Neural crest cell (in vitro differentiated cells): ENCODE measurements at regions not wholly inside any gene's neighbourhood (a gene's known extent, or its start where the extent isn't known, plus 50 kb on each side); places are given as distances from the start of the nearest gene placed in this dataset.
"Not testable (repeated sequence)": the region's sequence is repeated elsewhere in the genome, so short reads cannot be mapped to it uniquely, and the experiment has no call there.

ENCODE experiments used
- DNase-seq: peaks from one replicate; pipeline ENCODE4 v3.0.0; 2021; ENCODE audit warnings: low read depth, mixed read lengths, low spot score
- H3K27ac Mint-ChIP-seq: one replicate; pipeline ENCODE4 v1.8.0; 2021; ENCODE audit warnings: mild to moderate bottlenecking, mixed read lengths; ENCODE audit not compliant: unreplicated experiment
- H3K27me3 Mint-ChIP-seq: 2 replicates; pipeline ENCODE4 v1.8.0; 2021; ENCODE audit warnings: low read depth, mild to moderate bottlenecking, mixed read lengths
- H3K36me3 Mint-ChIP-seq: 2 replicates; pipeline ENCODE4 v1.8.0; 2021; ENCODE audit warnings: low read depth, mild to moderate bottlenecking, mixed read lengths
- H3K4me1 Mint-ChIP-seq: 2 replicates; pipeline ENCODE4 v1.8.0; 2021; ENCODE audit warnings: mixed read lengths
- H3K4me3 Mint-ChIP-seq: one replicate; pipeline ENCODE4 v1.8.0; 2021; ENCODE audit warnings: mild to moderate bottlenecking, mixed read lengths
- H3K9me3 Mint-ChIP-seq: 2 replicates; pipeline ENCODE4 v1.8.0; 2021; ENCODE audit warnings: mixed read lengths
- TF ChIP-seq, protein P1 (sequence below): fragments of 200-600 bp; sonication (generic); conservative IDR thresholded peaks from 2 replicates; pipeline ENCODE4 v1.5.0; 2021; ENCODE audit warnings: antibody characterized with exemption, mild to moderate bottlenecking

DNA sequence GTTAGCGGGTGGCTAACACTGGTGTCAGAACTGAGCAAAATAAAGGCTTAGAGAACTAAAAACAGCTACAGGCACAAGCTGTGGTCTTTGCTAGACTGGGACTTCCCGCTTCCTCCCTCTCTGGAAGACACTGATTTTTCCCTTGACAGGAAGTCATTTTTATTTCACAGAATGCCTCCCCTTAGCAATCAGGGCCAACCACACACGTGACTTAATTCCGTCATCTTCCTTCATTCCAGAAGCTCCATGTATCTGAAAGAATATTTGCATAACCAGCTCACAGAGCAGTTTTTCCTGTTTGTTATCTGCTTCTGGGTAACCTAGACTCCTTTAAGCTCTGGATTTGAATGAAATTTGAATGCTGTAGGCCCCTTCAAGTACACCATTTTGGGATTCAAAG is 327.5 kb upstream of the FRG1 start:
- H3K27me3 Mint-ChIP-seq: no peaks in the 10 kb centered on the region
- H3K4me1 Mint-ChIP-seq: peaks cover 4% of the 10 kb centered on the region
- H3K27ac Mint-ChIP-seq: no peak overlapping the region
- no peak for DNase-seq
- peaks cover 7% of the 10 kb centered on the region for H3K36me3 Mint-ChIP-seq
- peaks cover 8% of the 10 kb centered on the region for H3K9me3 Mint-ChIP-seq
- TF ChIP-seq, protein P1, sequence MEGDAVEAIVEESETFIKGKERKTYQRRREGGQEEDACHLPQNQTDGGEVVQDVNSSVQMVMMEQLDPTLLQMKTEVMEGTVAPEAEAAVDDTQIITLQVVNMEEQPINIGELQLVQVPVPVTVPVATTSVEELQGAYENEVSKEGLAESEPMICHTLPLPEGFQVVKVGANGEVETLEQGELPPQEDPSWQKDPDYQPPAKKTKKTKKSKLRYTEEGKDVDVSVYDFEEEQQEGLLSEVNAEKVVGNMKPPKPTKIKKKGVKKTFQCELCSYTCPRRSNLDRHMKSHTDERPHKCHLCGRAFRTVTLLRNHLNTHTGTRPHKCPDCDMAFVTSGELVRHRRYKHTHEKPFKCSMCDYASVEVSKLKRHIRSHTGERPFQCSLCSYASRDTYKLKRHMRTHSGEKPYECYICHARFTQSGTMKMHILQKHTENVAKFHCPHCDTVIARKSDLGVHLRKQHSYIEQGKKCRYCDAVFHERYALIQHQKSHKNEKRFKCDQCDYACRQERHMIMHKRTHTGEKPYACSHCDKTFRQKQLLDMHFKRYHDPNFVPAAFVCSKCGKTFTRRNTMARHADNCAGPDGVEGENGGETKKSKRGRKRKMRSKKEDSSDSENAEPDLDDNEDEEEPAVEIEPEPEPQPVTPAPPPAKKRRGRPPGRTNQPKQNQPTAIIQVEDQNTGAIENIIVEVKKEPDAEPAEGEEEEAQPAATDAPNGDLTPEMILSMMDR: no peak
- H3K4me3 Mint-ChIP-seq: no peak overlapping the region

DNA sequence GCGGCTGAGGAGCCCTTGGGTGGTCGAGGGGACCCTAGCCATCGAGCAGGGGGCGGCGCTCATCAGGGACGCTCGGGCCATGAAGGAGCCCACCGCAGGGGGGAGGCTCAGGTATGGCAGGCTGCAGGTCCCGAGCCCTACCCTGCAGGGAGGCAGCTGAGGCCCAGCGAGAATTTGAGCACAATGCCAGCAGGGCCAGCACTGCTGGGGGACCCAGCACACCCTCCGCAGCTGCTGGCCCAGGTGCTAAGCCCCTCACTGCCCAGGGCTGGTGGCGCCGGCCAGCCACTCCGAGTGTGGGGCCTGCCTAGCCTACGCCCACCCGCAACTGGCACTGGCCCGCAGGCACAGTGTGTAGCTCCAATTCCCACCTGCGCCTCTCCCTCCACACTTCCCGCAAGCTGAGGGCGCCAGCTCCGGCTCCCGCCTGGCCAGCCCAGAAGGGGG is 325.4 kb upstream of the FRG1 start:
- H3K9me3 Mint-ChIP-seq: peaks cover 15% of the 10 kb centered on the region
- no peak overlapping the region for H3K4me3 Mint-ChIP-seq
- TF ChIP-seq, protein P1: no peak
- H3K27ac Mint-ChIP-seq: no peak overlapping the region
- H3K27me3 Mint-ChIP-seq: no peaks in the 10 kb centered on the region
- H3K36me3 Mint-ChIP-seq: peaks cover 9% of the 10 kb centered on the region
- peaks cover 8% of the 10 kb centered on the region for H3K4me1 Mint-ChIP-seq
- no peak for DNase-seq

DNA sequence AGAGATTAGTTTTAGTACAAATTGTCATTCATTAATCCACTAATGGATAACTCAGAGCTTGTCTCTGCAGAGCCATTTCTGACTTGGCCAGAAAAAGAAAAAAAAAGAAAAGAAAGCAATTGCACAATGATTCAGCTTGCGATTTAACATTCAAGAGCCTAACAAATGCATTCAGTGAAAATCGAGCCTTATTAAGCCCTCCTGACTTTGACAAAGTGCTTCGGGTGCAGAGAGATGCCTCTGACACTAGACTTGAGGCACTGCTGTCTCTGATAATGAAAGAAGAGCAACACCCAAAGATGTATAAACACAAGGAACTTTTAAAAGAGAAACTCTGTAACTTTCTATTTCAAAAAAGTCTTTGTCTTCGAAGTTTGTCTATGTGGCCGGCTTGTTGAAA is 322.9 kb upstream of the FRG1 start:
- peaks cover 12% of the 10 kb centered on the region for H3K9me3 Mint-ChIP-seq
- H3K4me1 Mint-ChIP-seq, H3K4me3 Mint-ChIP-seq, H3K27ac Mint-ChIP-seq, DNase-seq, H3K27me3 Mint-ChIP-seq, H3K36me3 Mint-ChIP-seq: not testable (repeated sequence)

DNA sequence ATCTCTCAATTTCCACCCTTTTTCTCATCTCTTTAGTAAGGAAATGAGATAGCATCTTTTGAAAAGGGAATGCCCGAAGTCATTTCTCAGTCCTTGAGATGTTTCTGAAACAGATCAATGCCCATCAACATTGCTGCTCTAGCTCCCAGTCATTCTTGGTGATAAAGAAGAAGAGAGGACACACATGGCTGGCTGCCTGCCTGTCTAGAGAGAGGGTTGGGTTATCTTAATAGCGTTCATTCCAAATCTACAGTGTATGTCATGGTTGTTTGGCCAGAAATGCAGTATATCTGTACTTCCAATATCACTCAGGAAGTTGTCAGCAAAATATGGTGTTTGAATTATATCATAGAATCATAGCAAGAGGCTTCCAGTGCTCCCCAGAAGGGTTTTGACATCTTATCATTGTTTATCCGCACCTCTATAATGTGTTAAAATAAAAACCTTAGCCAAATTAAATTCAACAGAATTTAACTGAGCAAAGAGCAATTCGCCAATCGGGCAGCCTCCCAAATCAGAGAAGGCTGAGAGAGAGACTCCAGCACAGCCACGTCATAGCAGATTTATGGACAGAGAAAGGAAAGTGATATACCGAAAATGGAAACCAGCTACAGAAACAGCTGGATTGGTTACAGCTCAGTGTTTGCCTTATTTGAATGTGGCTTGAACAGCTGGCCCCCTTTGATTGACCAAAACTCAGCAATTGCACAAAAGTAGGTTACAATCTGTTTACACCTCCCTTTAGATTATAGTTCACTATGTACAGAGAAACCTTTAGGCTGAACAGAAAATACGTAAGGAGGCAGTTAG is 321.0 kb upstream of the FRG1 start:
- H3K4me1 Mint-ChIP-seq, DNase-seq, H3K4me3 Mint-ChIP-seq, H3K27ac Mint-ChIP-seq, H3K27me3 Mint-ChIP-seq, H3K36me3 Mint-ChIP-seq: not testable (repeated sequence)
- H3K9me3 Mint-ChIP-seq: peaks cover 10% of the 10 kb centered on the region

DNA sequence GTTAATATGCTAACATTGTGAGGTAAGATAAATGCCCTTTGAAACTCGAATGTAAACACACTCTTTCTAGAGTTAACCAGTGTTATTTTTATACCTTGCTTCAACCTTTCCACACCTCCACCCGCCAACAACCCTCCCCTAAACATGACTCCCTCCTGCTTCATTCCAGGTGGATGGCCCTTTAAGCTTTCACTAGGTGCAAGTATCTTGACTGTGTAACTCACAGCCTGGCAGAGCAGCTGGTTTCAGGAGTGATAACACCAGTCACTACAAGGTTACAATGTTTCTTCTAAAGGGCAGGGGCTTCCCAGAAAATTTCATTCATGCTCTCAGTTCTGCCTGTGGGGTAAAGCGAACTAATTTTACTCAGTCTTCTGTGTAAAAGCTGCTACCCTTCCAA is 318.1 kb upstream of the FRG1 start:
- not testable (repeated sequence) for H3K9me3 Mint-ChIP-seq, H3K36me3 Mint-ChIP-seq, H3K27me3 Mint-ChIP-seq, H3K4me3 Mint-ChIP-seq, H3K27ac Mint-ChIP-seq, DNase-seq
- peaks cover 10% of the 10 kb centered on the region for H3K4me1 Mint-ChIP-seq

DNA sequence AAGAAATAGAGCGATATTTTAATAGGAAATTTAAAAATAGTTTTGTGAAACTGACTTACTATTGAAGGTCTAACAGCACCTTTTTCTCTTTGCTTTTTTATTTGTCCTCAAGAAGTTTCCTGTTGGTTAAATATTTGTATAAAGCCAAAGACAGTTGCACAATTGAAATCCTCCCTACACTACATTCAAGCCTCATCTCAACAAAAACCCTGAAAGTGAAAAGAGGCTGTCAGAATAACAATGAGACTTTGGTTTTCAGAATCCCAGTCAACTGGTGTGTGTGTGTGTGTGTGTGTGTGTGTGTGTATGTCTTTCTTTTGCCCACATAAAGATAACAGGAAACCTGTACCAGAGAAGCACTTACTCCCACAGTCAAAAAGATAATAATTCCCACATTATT is 313.6 kb upstream of the FRG1 start:
- not testable (repeated sequence) for DNase-seq, H3K36me3 Mint-ChIP-seq, H3K9me3 Mint-ChIP-seq, H3K4me1 Mint-ChIP-seq, H3K4me3 Mint-ChIP-seq, H3K27ac Mint-ChIP-seq, H3K27me3 Mint-ChIP-seq

DNA sequence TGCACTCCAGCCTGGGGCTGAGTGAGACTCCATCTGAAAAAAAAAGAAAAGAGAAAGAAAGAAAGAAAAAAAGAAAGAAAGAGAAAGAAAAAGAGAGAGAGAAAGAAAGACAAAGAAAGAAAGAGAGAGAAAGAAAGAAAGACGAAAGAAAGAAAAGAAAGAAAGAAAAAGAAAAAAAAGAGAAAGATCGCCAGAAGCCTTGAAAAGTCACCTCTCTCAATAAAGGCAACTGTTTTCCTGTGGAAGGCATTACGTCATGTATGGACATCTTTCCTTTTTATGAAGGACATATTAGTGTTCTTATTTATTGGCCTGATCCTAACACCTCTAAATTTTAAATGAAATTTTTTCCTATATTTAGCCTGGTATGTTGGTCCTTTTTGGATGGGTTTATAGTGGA is 310.9 kb upstream of the FRG1 start:
- H3K27ac Mint-ChIP-seq, H3K4me1 Mint-ChIP-seq, DNase-seq, H3K9me3 Mint-ChIP-seq, H3K27me3 Mint-ChIP-seq, H3K4me3 Mint-ChIP-seq, H3K36me3 Mint-ChIP-seq: not testable (repeated sequence)

DNA sequence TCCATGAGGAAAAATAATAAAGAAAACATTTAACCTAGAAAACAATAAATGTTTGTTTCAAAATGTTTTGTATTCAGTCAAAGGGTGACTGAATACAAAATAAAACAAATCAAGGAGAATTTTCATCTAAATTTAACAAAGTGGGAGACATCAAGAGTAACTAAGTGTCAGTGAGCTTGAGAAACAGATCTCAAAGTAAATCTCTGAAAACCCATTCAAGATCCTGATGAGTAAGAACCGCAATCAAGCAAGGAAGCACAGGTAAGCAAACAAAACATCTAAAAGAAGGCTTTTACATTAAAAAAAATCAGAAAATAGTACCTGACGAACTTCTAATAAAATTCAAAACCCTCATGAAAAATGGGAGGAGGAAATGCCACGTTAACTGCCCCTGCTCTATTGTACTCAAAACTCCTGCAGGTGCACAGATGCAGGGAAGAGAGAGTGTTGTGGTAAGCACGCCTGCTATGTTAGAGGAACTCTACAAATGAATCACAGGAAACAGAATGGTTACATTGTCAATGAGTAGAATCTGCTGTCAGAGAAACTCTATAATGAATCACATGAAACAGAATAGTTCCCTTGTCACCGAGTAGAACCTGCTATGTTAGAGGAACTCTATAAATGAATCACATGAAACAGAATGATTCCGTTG is 309.6 kb upstream of the FRG1 start:
- not testable (repeated sequence) for H3K4me1 Mint-ChIP-seq, DNase-seq, H3K27ac Mint-ChIP-seq, H3K4me3 Mint-ChIP-seq, H3K27me3 Mint-ChIP-seq, H3K9me3 Mint-ChIP-seq, H3K36me3 Mint-ChIP-seq

DNA sequence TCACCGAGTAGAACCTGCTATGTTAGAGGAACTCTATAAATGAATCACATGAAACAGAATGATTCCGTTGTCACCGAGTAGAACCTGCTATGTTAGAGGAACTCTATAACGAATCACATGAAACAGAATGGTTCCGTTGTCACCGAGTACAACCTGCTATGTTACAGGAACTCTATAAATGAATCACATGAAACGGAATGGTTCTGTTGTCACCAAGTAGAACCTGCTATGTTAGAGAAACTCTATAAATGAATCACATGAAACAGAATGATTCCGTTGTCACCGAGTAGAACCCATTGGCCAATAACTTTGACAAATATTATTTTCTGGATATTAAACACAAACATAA is 309.1 kb upstream of the FRG1 start:
- H3K36me3 Mint-ChIP-seq, H3K4me3 Mint-ChIP-seq, H3K27me3 Mint-ChIP-seq, H3K9me3 Mint-ChIP-seq, H3K4me1 Mint-ChIP-seq, DNase-seq, H3K27ac Mint-ChIP-seq: not testable (repeated sequence)

DNA sequence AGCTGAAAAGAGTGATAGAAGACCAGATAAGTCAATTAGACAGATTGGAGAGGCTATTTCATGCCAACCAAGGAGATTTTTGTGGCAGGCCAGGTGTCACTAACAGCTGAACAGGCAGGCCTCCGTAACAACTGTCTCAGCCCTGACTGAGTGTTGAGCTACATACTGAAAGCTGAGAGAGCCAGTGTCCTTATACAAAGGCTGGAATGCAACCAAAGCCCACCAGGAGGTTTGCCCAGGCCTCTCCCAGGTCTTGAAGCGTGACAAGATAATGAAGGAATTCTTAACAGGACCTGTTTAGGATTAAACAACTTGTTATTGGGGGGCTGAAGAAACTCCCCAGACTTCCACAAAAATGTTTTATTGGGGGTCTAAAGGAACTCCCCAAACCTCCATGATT is 290.2 kb upstream of the FRG1 start:
- H3K4me1 Mint-ChIP-seq, H3K27me3 Mint-ChIP-seq, DNase-seq, H3K9me3 Mint-ChIP-seq, H3K4me3 Mint-ChIP-seq, H3K36me3 Mint-ChIP-seq, H3K27ac Mint-ChIP-seq: not testable (repeated sequence)

DNA sequence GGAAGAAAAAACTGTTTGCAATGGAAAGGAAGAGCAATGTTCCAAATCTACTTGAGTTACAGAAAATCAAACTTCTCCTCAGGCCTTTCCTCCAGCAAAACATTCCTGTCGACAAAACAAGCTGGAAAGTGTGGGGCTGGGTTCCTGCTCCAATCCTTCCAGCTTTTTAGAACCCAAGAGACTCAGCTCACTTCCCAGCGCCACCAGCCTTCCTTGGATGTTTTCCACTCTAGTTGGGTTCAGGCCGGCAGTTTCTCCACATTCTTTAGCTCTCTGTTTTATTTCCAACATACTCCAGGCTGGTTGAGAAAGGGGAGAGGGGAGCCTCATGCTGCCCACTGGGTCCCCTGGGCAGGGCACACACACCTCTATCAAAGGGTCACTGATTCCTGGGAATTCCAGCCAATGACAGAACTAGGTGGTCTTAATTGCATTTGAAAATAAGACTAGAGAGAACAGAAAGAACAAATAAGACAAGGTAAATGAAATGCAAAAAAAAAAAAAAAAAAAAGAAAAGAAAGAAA is 287.5 kb upstream of the FRG1 start:
- H3K4me1 Mint-ChIP-seq, H3K36me3 Mint-ChIP-seq, H3K9me3 Mint-ChIP-seq, H3K27ac Mint-ChIP-seq, H3K27me3 Mint-ChIP-seq, H3K4me3 Mint-ChIP-seq, DNase-seq: not testable (repeated sequence)

DNA sequence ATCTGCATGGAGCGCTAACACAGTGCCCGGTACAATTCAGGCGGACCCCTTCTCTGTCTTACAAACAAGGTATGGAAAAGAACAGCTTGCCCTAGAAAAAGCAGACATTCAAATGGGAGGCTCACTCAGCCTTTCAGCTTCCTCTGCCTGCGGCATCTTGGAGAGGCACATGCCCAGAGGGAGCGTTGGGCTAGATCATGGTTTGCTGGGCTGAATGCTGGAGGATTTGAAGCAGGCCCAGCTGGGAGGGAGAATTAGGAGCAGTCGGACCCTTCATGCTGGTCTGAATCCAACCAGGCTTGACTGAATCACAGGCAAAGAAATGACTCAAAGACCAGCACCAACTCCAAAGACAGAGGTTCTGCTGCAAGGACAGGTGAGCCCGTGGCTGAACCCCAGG is 286.7 kb upstream of the FRG1 start:
- not testable (repeated sequence) for H3K36me3 Mint-ChIP-seq, DNase-seq, H3K27me3 Mint-ChIP-seq, H3K4me1 Mint-ChIP-seq, H3K27ac Mint-ChIP-seq, H3K4me3 Mint-ChIP-seq, H3K9me3 Mint-ChIP-seq
